ENCODE measurements at regions not wholly inside any gene's neighbourhood (a gene's known extent, or its start where the extent isn't known, plus 50 kb on each side); places are given as distances from the start of the nearest gene placed in this dataset.
"Not testable (repeated sequence)": the region's sequence is repeated elsewhere in the genome, so short reads cannot be mapped to it uniquely, and the experiment has no call there.

DNA sequence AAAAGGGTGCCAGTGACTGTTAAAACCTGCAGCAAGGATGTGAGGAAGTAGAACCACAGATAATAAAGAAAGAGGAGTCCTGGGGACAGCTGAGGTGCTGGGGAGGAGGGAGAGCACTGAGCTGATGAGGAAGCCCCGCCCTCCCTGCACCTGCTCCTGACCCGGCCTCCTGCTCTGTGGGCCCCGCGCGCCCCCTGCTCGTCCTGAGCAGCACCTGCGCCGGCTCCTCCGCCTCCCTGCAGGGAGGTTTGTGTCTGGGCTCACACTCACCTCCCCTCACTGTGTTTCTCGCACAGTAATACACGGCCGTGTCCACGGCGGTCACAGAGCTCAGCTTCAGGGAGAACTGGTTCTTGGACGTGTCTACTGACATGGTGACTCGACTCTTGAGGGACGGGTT lies 797.6 kb downstream of the TMEM121 start:
- WGBS, 2 donors = 66 to 75% methylated on average over 17 of the region's 17 CpGs
- H3K27ac ChIP-seq (ENCODE audit: low read depth in 2 of 2, low read length in 1 of 2); H3K4me3 ChIP-seq (ENCODE audit: low read depth in 1 of 2, low read length in 2 of 2); H3K4me1 ChIP-seq (ENCODE audit: control insufficient read depth in 2 of 2, insufficient read depth in 2 of 2, low read length in 1 of 2); H3K36me3 ChIP-seq (ENCODE audit: control insufficient read depth in 2 of 2, insufficient read depth in 2 of 2, low read length in 1 of 2); H3K9me3 ChIP-seq (ENCODE audit: control insufficient read depth in 2 of 2, insufficient read depth in 1 of 2, low read depth in 1 of 2, low read length in 1 of 2); H3K27me3 ChIP-seq (ENCODE audit: control insufficient read depth in 1 of 2, insufficient read depth in 2 of 2, low read length in 2 of 2): not testable (repeated sequence)

DNA sequence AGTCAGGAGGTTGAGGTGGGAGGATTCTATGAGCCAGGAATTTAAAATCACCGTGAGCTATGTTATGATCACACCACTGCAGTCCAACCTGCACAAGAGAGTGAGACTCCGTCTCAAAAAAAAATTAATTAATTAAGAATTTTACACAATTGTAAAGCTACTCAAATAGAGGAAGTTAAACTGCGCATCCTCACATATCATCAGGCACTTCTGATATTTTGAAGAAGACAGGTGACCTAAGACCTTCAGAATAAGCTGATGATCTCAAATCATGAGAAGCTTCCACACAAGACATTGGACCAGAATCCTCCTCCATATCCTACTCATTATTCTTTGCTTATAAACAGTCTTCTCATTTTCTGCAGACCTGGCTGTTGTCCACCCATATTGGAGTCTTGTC lies 800.9 kb downstream of the TMEM121 start:
- peaks cover 0 to 4% of the 10 kb centered on the region in 2 donors for H3K9me3 ChIP-seq (ENCODE audit: control insufficient read depth in 2 of 2, insufficient read depth in 1 of 2, low read depth in 1 of 2, low read length in 1 of 2)
- no peaks in the 10 kb centered on the region for H3K4me1 ChIP-seq (ENCODE audit: control insufficient read depth in 2 of 2, insufficient read depth in 2 of 2, low read length in 1 of 2)
- no peak overlapping the region for H3K27ac ChIP-seq (ENCODE audit: low read depth in 2 of 2, low read length in 1 of 2)
- 54 to 67% methylated on average over 3 of the region's 3 CpGs for WGBS, 2 donors
- no peaks in the 10 kb centered on the region for H3K27me3 ChIP-seq (ENCODE audit: control insufficient read depth in 1 of 2, insufficient read depth in 2 of 2, low read length in 2 of 2)
- no peak overlapping the region for H3K4me3 ChIP-seq (ENCODE audit: low read depth in 1 of 2, low read length in 2 of 2)
- H3K36me3 ChIP-seq (ENCODE audit: control insufficient read depth in 2 of 2, insufficient read depth in 2 of 2, low read length in 1 of 2) = no peaks in the 10 kb centered on the region

DNA sequence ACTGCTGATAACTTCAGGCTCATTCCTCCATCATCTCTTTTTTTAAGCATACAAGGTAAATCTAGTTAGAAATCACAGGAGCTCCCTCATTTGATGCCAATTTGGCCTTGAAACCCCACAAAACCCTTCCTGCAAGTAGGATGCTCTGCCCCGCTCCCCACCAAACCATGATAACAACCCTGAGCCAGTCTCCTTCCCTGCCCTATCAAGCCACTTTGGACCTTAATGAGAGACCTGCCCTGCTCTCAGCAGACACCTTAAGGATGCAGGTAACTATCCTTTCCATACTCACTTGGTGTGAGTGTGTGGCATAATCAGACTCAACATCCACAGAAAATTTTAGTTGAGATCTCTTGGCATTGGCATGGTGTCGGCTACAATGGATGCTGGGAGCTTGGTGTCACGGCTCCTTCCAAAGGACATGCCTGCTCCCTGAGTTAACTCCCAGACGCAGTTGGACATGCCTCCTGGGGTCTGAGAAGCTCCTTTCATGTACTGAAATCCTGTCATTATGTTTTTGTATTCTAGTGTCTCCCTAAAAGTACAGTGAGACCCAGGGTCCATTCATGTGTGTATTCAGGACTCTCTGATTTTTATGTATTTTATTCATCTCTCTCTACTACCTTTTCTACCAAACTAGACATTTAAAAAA lies 801.4 kb downstream of the TMEM121 start:
- H3K36me3 ChIP-seq (ENCODE audit: control insufficient read depth in 2 of 2, insufficient read depth in 2 of 2, low read length in 1 of 2); H3K27me3 ChIP-seq (ENCODE audit: control insufficient read depth in 1 of 2, insufficient read depth in 2 of 2, low read length in 2 of 2); H3K27ac ChIP-seq (ENCODE audit: low read depth in 2 of 2, low read length in 1 of 2); H3K4me3 ChIP-seq (ENCODE audit: low read depth in 1 of 2, low read length in 2 of 2); H3K4me1 ChIP-seq (ENCODE audit: control insufficient read depth in 2 of 2, insufficient read depth in 2 of 2, low read length in 1 of 2); H3K9me3 ChIP-seq (ENCODE audit: control insufficient read depth in 2 of 2, insufficient read depth in 1 of 2, low read depth in 1 of 2, low read length in 1 of 2): not testable (repeated sequence)
- 55 to 68% methylated on average over 4 of the region's 4 CpGs for WGBS, 2 donors

DNA sequence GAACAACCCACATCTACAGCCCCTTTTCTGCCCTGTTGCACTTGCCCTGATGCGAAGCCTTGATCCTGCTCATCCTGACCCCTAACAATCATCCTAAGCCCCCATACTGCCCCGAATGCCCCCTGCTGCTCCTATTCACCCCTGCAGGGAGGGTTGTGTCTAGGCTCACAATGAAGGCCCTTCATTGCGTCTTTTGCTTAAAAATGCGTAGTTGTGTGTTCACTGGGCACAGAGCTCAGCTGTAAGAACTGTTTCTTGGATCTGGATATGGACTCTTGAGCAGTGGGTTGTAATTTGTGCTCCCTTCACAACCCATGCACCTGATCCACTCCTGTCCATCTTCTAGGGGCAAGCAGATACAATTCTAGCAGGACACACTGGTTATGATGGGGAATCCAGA lies 802.9 kb downstream of the TMEM121 start:
- not testable (repeated sequence) for H3K4me3 ChIP-seq (ENCODE audit: low read depth in 1 of 2, low read length in 2 of 2); H3K36me3 ChIP-seq (ENCODE audit: control insufficient read depth in 2 of 2, insufficient read depth in 2 of 2, low read length in 1 of 2); H3K27ac ChIP-seq (ENCODE audit: low read depth in 2 of 2, low read length in 1 of 2); H3K9me3 ChIP-seq (ENCODE audit: control insufficient read depth in 2 of 2, insufficient read depth in 1 of 2, low read depth in 1 of 2, low read length in 1 of 2); H3K4me1 ChIP-seq (ENCODE audit: control insufficient read depth in 2 of 2, insufficient read depth in 2 of 2, low read length in 1 of 2); H3K27me3 ChIP-seq (ENCODE audit: control insufficient read depth in 1 of 2, insufficient read depth in 2 of 2, low read length in 2 of 2)
- 38 to 48% methylated on average over 4 of the region's 4 CpGs for WGBS, 2 donors

DNA sequence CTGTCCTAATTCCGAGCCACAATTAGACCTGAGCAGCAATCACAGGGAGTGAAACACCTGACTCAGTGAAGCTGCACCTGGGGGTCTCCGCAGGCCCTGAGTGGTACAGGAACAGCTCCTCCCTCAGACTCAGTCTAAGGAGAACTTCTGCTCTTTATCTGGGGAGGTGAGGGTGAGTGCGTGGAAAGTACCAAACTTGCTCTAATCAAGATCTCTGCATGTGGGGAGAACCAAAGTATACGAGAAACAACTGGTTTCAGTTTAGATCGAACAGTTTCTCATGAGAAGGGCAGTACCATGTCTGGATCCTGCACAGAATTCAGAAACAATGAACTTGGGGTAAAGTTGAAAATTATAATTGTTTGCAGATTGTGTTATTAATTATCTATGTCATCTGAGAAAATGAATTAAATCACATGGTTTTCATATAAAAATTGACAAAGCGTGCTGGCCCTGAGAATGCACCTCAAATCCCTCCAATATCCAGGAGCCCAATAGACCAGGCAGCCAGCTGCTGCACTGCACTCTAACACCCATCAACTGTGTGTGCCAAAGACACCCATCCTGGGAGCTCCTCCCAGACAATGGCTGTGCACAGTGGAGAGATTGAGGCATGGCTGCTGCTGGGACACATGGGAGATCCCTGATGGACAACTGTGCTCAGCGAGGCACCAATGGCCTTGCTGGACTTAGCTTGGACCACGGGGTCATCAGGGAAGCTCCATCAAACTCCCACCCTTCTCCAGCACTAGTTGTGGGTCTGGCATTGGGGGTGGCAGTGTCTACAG lies 803.8 kb downstream of the TMEM121 start:
- H3K27me3 ChIP-seq (ENCODE audit: control insufficient read depth in 1 of 2, insufficient read depth in 2 of 2, low read length in 2 of 2); H3K27ac ChIP-seq (ENCODE audit: low read depth in 2 of 2, low read length in 1 of 2); H3K4me1 ChIP-seq (ENCODE audit: control insufficient read depth in 2 of 2, insufficient read depth in 2 of 2, low read length in 1 of 2); H3K36me3 ChIP-seq (ENCODE audit: control insufficient read depth in 2 of 2, insufficient read depth in 2 of 2, low read length in 1 of 2); H3K4me3 ChIP-seq (ENCODE audit: low read depth in 1 of 2, low read length in 2 of 2); H3K9me3 ChIP-seq (ENCODE audit: control insufficient read depth in 2 of 2, insufficient read depth in 1 of 2, low read depth in 1 of 2, low read length in 1 of 2): not testable (repeated sequence)
- 37 to 54% methylated on average over 5 to 6 of the region's 8 CpGs for WGBS, 2 donors

DNA sequence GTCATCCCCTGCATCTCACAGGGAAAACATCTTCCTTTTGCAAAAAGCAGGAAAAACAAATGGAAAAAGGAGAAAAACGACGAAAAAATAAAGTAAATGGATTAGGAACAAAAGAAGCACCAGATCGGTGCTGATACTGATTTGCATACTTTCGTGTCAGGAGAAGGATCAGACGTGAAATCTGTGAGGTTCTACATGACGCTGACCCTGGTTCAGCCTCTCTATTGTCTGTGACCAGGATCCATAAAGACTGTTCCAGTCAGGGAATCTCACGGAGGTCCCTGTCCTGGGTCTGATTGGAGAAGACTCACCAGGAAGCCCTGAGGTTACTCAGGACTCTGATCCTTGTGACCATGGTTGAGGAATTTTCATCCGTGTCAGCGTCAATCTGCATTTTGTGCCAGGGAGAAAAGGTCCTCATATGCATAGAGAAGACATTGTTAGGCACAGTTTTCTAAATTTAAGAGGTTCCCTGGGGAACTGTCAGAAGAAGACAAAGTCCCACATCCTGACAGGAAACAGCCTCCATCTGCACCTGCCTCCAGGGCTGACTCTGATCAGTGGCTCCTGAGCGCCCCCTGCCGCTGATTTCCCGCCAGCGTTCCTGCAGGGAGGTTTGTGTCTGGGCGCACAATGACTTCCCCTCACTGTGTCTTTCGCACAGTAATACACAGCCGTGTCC lies 808.2 kb downstream of the TMEM121 start:
- not testable (repeated sequence) for H3K27me3 ChIP-seq (ENCODE audit: control insufficient read depth in 1 of 2, insufficient read depth in 2 of 2, low read length in 2 of 2); H3K4me3 ChIP-seq (ENCODE audit: low read depth in 1 of 2, low read length in 2 of 2); H3K9me3 ChIP-seq (ENCODE audit: control insufficient read depth in 2 of 2, insufficient read depth in 1 of 2, low read depth in 1 of 2, low read length in 1 of 2); H3K36me3 ChIP-seq (ENCODE audit: control insufficient read depth in 2 of 2, insufficient read depth in 2 of 2, low read length in 1 of 2); H3K4me1 ChIP-seq (ENCODE audit: control insufficient read depth in 2 of 2, insufficient read depth in 2 of 2, low read length in 1 of 2); H3K27ac ChIP-seq (ENCODE audit: low read depth in 2 of 2, low read length in 1 of 2)
- 35 to 49% methylated on average over 15 to 16 of the region's 16 CpGs for WGBS, 2 donors

DNA sequence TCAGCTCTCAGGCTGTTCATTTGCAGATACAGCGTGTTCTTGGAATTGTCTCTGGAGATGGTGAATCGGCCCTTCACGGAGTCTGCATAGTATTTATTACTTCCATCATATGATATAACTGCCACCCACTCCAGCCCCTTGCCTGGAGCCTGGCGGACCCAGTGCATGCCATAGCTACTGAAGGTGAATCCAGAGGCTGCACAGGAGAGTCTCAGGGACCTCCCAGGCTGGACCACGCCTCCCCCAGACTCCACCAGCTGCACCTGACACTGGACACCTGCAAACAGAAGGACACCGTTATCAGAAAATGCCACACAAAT lies 808.7 kb downstream of the TMEM121 start:
- H3K4me1 ChIP-seq (ENCODE audit: control insufficient read depth in 2 of 2, insufficient read depth in 2 of 2, low read length in 1 of 2) = not testable (repeated sequence)
- 43 to 48% methylated on average over 5 of the region's 6 CpGs for WGBS, 2 donors

DNA sequence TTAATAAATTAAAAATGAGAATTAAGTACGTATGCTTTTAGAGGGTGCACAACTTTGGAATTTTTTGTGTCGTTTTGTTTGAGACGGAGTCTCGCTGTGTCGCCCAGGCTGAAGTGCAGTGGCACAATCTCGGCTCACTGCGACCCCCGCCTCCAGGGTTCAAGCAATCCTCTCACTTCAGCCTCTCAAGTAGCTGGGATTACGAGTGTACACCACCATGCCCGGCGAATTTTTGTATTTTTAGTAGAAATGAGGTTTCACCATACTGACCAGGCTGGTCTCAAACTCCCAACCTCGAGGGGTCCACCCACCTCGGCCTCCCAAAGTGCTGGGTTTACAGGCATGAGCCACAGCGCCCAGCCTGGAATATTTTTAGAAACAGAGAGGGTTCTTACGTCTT lies 812.4 kb downstream of the TMEM121 start:
- not testable (repeated sequence) for H3K4me3 ChIP-seq (ENCODE audit: low read depth in 1 of 2, low read length in 2 of 2); H3K27ac ChIP-seq (ENCODE audit: low read depth in 2 of 2, low read length in 1 of 2); H3K9me3 ChIP-seq (ENCODE audit: control insufficient read depth in 2 of 2, insufficient read depth in 1 of 2, low read depth in 1 of 2, low read length in 1 of 2); H3K27me3 ChIP-seq (ENCODE audit: control insufficient read depth in 1 of 2, insufficient read depth in 2 of 2, low read length in 2 of 2); H3K36me3 ChIP-seq (ENCODE audit: control insufficient read depth in 2 of 2, insufficient read depth in 2 of 2, low read length in 1 of 2); H3K4me1 ChIP-seq (ENCODE audit: control insufficient read depth in 2 of 2, insufficient read depth in 2 of 2, low read length in 1 of 2)
- WGBS, 2 donors = 58 to 62% methylated on average over 14 to 15 of the region's 15 CpGs

More for the DNA sequence above, 808.7 kb downstream of the TMEM121 start:
- H3K27me3 ChIP-seq (ENCODE audit: control insufficient read depth in 1 of 2, insufficient read depth in 2 of 2, low read length in 2 of 2); H3K36me3 ChIP-seq (ENCODE audit: control insufficient read depth in 2 of 2, insufficient read depth in 2 of 2, low read length in 1 of 2); H3K4me3 ChIP-seq (ENCODE audit: low read depth in 1 of 2, low read length in 2 of 2); H3K9me3 ChIP-seq (ENCODE audit: control insufficient read depth in 2 of 2, insufficient read depth in 1 of 2, low read depth in 1 of 2, low read length in 1 of 2); H3K27ac ChIP-seq (ENCODE audit: low read depth in 2 of 2, low read length in 1 of 2): not testable (repeated sequence)

DNA sequence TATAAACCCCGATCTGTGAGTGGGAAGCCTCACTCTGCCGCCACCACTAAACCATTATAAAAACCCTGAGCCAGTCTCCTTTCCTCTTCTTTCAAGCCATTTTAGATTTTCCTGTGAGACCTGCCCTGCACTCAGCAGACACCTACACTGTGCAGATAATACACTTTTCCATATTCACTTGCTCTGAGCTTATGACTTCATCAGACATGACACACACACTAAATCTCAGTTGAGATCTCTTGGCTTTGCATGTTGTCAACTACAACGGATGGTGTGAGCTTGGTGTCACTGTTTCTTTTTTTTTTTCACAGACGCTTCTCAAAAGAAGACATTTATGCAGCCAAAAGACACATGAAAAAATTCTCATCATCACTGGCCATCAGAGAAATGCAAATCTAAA lies 814.3 kb downstream of the TMEM121 start:
- not testable (repeated sequence) for H3K27ac ChIP-seq (ENCODE audit: low read depth in 2 of 2, low read length in 1 of 2); H3K9me3 ChIP-seq (ENCODE audit: control insufficient read depth in 2 of 2, insufficient read depth in 1 of 2, low read depth in 1 of 2, low read length in 1 of 2); H3K4me3 ChIP-seq (ENCODE audit: low read depth in 1 of 2, low read length in 2 of 2); H3K27me3 ChIP-seq (ENCODE audit: control insufficient read depth in 1 of 2, insufficient read depth in 2 of 2, low read length in 2 of 2); H3K36me3 ChIP-seq (ENCODE audit: control insufficient read depth in 2 of 2, insufficient read depth in 2 of 2, low read length in 1 of 2); H3K4me1 ChIP-seq (ENCODE audit: control insufficient read depth in 2 of 2, insufficient read depth in 2 of 2, low read length in 1 of 2)
- WGBS, 2 donors = 58 to 75% methylated on average over 2 of the region's 4 CpGs

DNA sequence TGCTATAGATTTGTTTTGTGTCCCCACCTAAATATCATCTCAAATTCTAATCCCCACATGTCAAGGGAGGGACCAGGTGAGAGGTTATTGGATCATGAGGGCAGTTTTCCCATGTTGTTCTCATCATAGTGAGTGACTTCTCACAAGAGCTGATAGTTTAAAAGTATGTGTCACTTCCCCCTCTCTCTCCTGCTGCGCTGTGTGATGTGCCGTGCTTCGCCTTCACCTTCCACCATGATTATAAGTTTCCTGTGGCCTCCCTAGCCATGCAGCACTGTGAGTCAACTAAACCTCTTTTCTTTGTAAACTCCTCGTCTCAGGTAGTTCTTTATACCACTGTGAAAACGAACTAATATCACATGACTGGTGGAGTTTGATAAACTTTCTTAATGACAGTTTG lies 814.8 kb downstream of the TMEM121 start:
- WGBS, 2 donors = 53 to 64% methylated on average over 5 of the region's 5 CpGs
- H3K27ac ChIP-seq (ENCODE audit: low read depth in 2 of 2, low read length in 1 of 2); H3K36me3 ChIP-seq (ENCODE audit: control insufficient read depth in 2 of 2, insufficient read depth in 2 of 2, low read length in 1 of 2); H3K27me3 ChIP-seq (ENCODE audit: control insufficient read depth in 1 of 2, insufficient read depth in 2 of 2, low read length in 2 of 2); H3K4me3 ChIP-seq (ENCODE audit: low read depth in 1 of 2, low read length in 2 of 2); H3K9me3 ChIP-seq (ENCODE audit: control insufficient read depth in 2 of 2, insufficient read depth in 1 of 2, low read depth in 1 of 2, low read length in 1 of 2); H3K4me1 ChIP-seq (ENCODE audit: control insufficient read depth in 2 of 2, insufficient read depth in 2 of 2, low read length in 1 of 2): not testable (repeated sequence)
